PC-3 (cell line): ENCODE measurements at regions not wholly inside any gene's neighbourhood (a gene's known extent, or its start where the extent isn't known, plus 50 kb on each side); places are given as distances from the start of the nearest gene placed in this dataset.

Experiments used
- ATAC-seq: fragments of 200-7000 bp; cut with Tn5 transposase; 2 replicates; pipeline ENCODE4 v1.9.1; 2020; ENCODE audit warnings: mild to moderate bottlenecking, moderate library complexity
- BruUV-seq: library from RNA; stranded (reverse); fragments of 400-500 nt; replicated peaks from 2 replicates; lab custom pipeline; 2021; lab: Mats Ljungman, UMichigan
- CTCF ChIA-PET: fragments of 300-600 bp; sonication (Branson Sonifier 250); formaldehyde crosslinking; loops from one replicate; lab custom pipeline; 2022; ENCODE audit warnings: antibody characterized with exemption; lab: Charles Lee
- POLR2A ChIA-PET: fragments of 300-600 bp; sonication (Branson Sonifier 250); formaldehyde crosslinking; loops from one replicate; lab custom pipeline; 2022; ENCODE audit warnings: antibody characterized with exemption; ENCODE audit not compliant: unreplicated experiment; lab: Charles Lee
- DNase-seq: peaks from one replicate; pipeline ENCODE4 v3.0.0-alpha.2; 2015
- H2AFZ ChIP-seq: fragments of 300-600 bp; sonication (generic); 2 replicates; pipeline ENCODE4 v1.6.0; 2016; ENCODE audit warnings: antibody characterized with exemption, low read length
- H3F3A ChIP-seq: fragments of 300-600 bp; sonication (generic); one replicate; pipeline ENCODE4 v1.6.0; 2017; ENCODE audit warnings: antibody characterized with exemption, low read length, control low read depth, mild to moderate bottlenecking; ENCODE audit not compliant: unreplicated experiment
- H3K27ac ChIP-seq: fragments of 300-600 bp; sonication (generic); 2 replicates; pipeline ENCODE4 v1.5.1; 2016; ENCODE audit warnings: mild to moderate bottlenecking, low read length
- H3K27me3 ChIP-seq: fragments of 300-600 bp; sonication (generic); 2 replicates; pipeline ENCODE4 v1.6.1; 2016; ENCODE audit warnings: low read length, mixed read lengths
- H3K36me3 ChIP-seq: fragments of 300-600 bp; sonication (generic); 2 replicates; pipeline ENCODE4 v1.6.1; 2016; ENCODE audit warnings: low read depth, mixed run types, low read length, mixed read lengths
- H3K4me1 ChIP-seq: fragments of 300-600 bp; sonication (generic); 2 replicates; pipeline ENCODE4 v1.5.1; 2016; ENCODE audit warnings: low read length; ENCODE audit not compliant: insufficient read depth
- H3K4me2 ChIP-seq: fragments of 300-600 bp; sonication (generic); 2 replicates; pipeline ENCODE4 v1.6.0; 2016; ENCODE audit warnings: low read length
- H3K4me3 ChIP-seq: fragments of 300-600 bp; sonication (generic); 2 replicates; pipeline ENCODE4 v1.5.1; 2016; ENCODE audit warnings: mild to moderate bottlenecking, low read length, mixed read lengths
- H3K79me2 ChIP-seq: fragments of 300-600 bp; sonication (generic); 2 replicates; pipeline ENCODE4 v1.6.1; 2017; ENCODE audit warnings: low read length, mixed read lengths
- H3K9ac ChIP-seq: fragments of 300-600 bp; sonication (generic); 2 replicates; pipeline ENCODE4 v1.6.0; 2016; ENCODE audit warnings: mild to moderate bottlenecking, low read length
- H3K9me2 ChIP-seq: fragments of 300-600 bp; sonication (generic); replicated peaks from 2 replicates; pipeline ENCODE4 v1.6.1; 2016; ENCODE audit warnings: mixed run types, low read length, mixed read lengths
- H3K9me3 ChIP-seq: fragments of 300-600 bp; sonication (generic); 2 replicates; pipeline ENCODE4 v1.6.1; 2016; ENCODE audit warnings: low read length, mixed read lengths
- H4K20me1 ChIP-seq: fragments of 300-600 bp; sonication (generic); 2 replicates; pipeline ENCODE4 v1.6.1; 2016; ENCODE audit warnings: low read length, mixed read lengths
- EZH2 ChIP-seq: fragments of 300-600 bp; sonication (generic); IDR thresholded peaks from one replicate; pipeline ENCODE4 v1.6.1; 2017; ENCODE audit warnings: antibody characterized with exemption, mild to moderate bottlenecking, low read length; ENCODE audit not compliant: unreplicated experiment
- EZH2phosphoT487 ChIP-seq: fragments of 300-600 bp; sonication (generic); IDR thresholded peaks from 2 replicates; pipeline ENCODE4 v1.6.1; 2018; ENCODE audit warnings: mild to moderate bottlenecking, antibody characterized with exemption, low read length, borderline replicate concordance
- intact Hi-C: fragments of 100-400 bp; cut with micrococcal nuclease; formaldehyde crosslinking; loops from 2 replicates; pipeline ENCODE4 v1.9.0; 2023
- TF ChIP-seq, protein P1 (sequence below): fragments of 300-600 bp; sonication (generic); conservative IDR thresholded peaks from 2 replicates; pipeline ENCODE4 v1.5.1; 2017; ENCODE audit warnings: antibody characterized with exemption, low read depth, mild to moderate bottlenecking, low read length

DNA sequence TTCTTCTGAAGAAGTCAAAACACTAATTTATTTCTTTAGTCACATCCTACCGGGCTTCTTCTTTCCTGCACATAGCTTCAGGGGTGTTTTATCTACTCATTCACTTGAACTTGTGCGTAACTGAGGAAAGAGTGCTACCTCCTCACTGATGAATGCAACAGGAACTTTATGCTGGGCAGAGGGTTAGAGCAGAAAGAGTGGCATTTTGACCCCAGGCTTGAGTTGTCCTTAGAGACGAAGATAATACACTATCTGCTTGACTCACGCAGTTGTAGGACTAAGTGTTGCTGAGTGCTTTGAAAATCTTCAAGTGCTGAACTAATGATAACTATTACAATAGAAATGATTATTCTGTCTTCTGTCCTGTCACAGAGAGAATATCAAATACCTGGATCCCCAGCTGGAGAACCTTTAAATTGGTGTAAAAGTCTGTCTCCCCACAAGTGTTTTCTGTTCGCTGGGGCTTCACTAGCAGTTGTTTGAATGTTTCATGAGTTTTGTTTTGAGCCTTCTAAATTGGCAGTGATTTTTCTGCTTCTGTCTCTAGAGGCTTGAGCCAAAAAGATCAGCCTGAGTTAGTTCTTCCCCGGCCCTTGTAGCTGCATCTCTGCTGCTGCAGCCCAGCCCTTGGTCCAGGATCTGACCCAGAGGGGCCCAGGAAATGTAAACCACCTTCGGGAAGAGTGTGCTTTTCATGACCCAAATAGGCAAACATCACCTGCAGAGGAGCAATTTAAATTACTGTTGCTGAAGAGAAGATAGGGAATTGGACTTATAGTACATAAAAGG lies 86.3 kb upstream of the LGALSL start:
- Histone ChIP-seq H3K4me3 (no peak overlapping the region), H3K9me3 (no peaks in the 10 kb centered on the region), H3K4me1 (peaks cover 12% of the 10 kb centered on the region), H3K27me3 (no peaks in the 10 kb centered on the region), H3K36me3 (no peaks in the 10 kb centered on the region), H4K20me1 (no peaks in the 10 kb centered on the region), H3K9me2 (no peaks in the 10 kb centered on the region), H3K4me2 (no peak overlapping the region), H3K79me2 (no peaks in the 10 kb centered on the region), H3K9ac (no peak overlapping the region), H2AFZ (no peak overlapping the region), H3F3A (no peaks in the 10 kb centered on the region), H3K27ac (no peak overlapping the region)
- CTCF ChIA-PET = no interaction called here
- POLR2A ChIA-PET = no interaction called here
- ATAC-seq = no peak
- BruUV-seq = no TSS peak
- DNase-seq = no peak
- TF ChIP-seq EZH2phosphoT487 (no peak), EZH2 (no peak)
- TF ChIP-seq, protein P1, sequence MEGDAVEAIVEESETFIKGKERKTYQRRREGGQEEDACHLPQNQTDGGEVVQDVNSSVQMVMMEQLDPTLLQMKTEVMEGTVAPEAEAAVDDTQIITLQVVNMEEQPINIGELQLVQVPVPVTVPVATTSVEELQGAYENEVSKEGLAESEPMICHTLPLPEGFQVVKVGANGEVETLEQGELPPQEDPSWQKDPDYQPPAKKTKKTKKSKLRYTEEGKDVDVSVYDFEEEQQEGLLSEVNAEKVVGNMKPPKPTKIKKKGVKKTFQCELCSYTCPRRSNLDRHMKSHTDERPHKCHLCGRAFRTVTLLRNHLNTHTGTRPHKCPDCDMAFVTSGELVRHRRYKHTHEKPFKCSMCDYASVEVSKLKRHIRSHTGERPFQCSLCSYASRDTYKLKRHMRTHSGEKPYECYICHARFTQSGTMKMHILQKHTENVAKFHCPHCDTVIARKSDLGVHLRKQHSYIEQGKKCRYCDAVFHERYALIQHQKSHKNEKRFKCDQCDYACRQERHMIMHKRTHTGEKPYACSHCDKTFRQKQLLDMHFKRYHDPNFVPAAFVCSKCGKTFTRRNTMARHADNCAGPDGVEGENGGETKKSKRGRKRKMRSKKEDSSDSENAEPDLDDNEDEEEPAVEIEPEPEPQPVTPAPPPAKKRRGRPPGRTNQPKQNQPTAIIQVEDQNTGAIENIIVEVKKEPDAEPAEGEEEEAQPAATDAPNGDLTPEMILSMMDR = no peak
- intact Hi-C loops = no loop called here

DNA sequence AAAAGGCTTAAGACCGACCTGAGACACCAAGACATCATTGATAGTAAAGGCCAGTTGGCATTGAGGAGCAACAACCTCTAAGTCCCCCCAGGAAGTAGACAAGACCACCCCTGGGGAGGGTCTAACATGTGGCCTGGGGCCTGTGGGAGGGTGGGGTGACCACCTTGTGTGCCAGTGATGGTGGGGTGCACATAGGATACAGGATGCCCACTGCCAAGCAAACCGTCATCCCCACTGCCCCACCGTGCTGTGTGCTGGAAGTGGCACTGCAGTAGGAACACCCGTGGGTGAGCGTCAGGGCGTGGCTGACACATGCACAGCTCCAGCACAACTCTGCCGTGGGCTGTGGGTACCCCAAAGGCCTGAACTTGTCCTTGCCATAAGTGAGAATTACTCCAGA lies 84.3 kb upstream of the LGALSL start:
- no peaks in the 10 kb centered on the region for H3K4me1 ChIP-seq
- no peaks in the 10 kb centered on the region for H3K79me2 ChIP-seq
- no peak overlapping the region for H3K9ac ChIP-seq
- H3K27me3 ChIP-seq = no peaks in the 10 kb centered on the region
- H3F3A ChIP-seq = no peaks in the 10 kb centered on the region
- no peak overlapping the region for H2AFZ ChIP-seq
- no peaks in the 10 kb centered on the region for H4K20me1 ChIP-seq
- POLR2A ChIA-PET = interaction anchor here (0.6 kb wide), 1 partner anchor 107 kb away, joined by 4 read pairs; no protein-coding TSS in a partner anchor
- ATAC-seq (no peak), DNase-seq (no peak)
- intact Hi-C loops = no loop called here
- CTCF ChIA-PET = no interaction called here
- H3K27ac ChIP-seq = no peak overlapping the region
- no peak overlapping the region for H3K4me2 ChIP-seq
- no peaks in the 10 kb centered on the region for H3K9me2 ChIP-seq
- H3K36me3 ChIP-seq = no peaks in the 10 kb centered on the region
- BruUV-seq = no TSS peak
- TF ChIP-seq EZH2 (no peak), EZH2phosphoT487 (no peak)
- TF ChIP-seq, protein P1 = no peak
- no peak overlapping the region for H3K4me3 ChIP-seq
- no peaks in the 10 kb centered on the region for H3K9me3 ChIP-seq

DNA sequence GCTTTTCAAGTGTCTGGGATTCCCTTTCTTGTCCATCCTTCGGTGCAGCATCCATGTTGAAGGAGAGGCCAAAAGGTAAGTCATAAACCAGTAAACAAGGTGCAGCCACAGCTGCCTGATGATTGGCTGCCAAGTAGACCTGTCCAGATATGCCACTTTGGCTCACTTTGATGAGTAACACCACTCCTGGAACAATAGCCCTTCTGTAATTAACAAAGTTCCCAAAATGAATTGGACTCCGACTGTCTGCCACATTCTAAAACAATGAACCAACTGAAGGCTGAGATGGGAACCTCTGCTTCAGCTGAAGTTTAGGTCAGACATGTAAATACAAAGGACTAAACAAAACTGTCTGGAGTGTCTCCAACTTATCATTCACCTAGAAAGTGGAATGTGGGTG lies 82.2 kb upstream of the LGALSL start:
- ATAC-seq (no peak), DNase-seq (peak; percentile 12)
- BruUV-seq = no TSS peak
- POLR2A ChIA-PET = no interaction called here
- TF ChIP-seq EZH2 (no peak), EZH2phosphoT487 (no peak)
- TF ChIP-seq, protein P1 = no peak
- Histone ChIP-seq H3K4me1 (no peaks in the 10 kb centered on the region), H3F3A (no peaks in the 10 kb centered on the region), H3K4me2 (no peak overlapping the region), H3K9ac (no peak overlapping the region), H3K79me2 (no peaks in the 10 kb centered on the region), H3K27ac (no peak overlapping the region), H3K9me3 (no peaks in the 10 kb centered on the region), H3K9me2 (no peaks in the 10 kb centered on the region), H2AFZ (no peak overlapping the region), H3K4me3 (no peak overlapping the region), H3K36me3 (no peaks in the 10 kb centered on the region), H3K27me3 (no peaks in the 10 kb centered on the region), H4K20me1 (no peaks in the 10 kb centered on the region)
- intact Hi-C loops = no loop called here
- CTCF ChIA-PET = no interaction called here
